Suprapubic skin (tissue), 4 donors: ENCODE measurements at regions not wholly inside any gene's neighbourhood (a gene's known extent, or its start where the extent isn't known, plus 50 kb on each side); places are given as distances from the start of the nearest gene placed in this dataset.

Source experiments
- DNase-seq, 2 donors: peaks; one replicate each; pipeline ENCODE4 v3.0.0-alpha.2; 2019; ENCODE audit warnings: low spot score in 2 of 2
- H3K27ac ChIP-seq: fragments of 200-600 bp; sonication (generic); one replicate; pipeline ENCODE4 v1.5.1; 2019
- H3K27me3 ChIP-seq: fragments of 200-600 bp; sonication (generic); one replicate; pipeline ENCODE4 v1.5.1; 2019
- H3K36me3 ChIP-seq: fragments of 200-600 bp; sonication (generic); one replicate; pipeline ENCODE4 v1.5.1; 2019
- H3K4me1 ChIP-seq: fragments of 200-600 bp; sonication (generic); one replicate; pipeline ENCODE4 v1.5.1; 2019
- H3K4me3 ChIP-seq: fragments of 200-600 bp; sonication (generic); one replicate; pipeline ENCODE4 v1.5.1; 2019; ENCODE audit warnings: mild to moderate bottlenecking
- H3K9me3 ChIP-seq: fragments of 200-600 bp; sonication (generic); one replicate; pipeline ENCODE4 v1.5.1; 2019
- CTCF ChIP-seq, 2 donors: fragments of 200-600 bp in 1 of 2; fragments of 450-650 bp in 1 of 2; sonication (generic) in 1 of 2; IDR thresholded peaks; one replicate each; pipeline ENCODE4 v1.5.1; 2016 to 2019; ENCODE audit warnings: antibody characterized with exemption in 2 of 2, mild to moderate bottlenecking in 1 of 2, moderate library complexity in 1 of 2
- EP300 ChIP-seq: sonication (generic); formaldehyde crosslinking; IDR thresholded peaks from one replicate; pipeline ENCODE4 v1.6.1; 2017; ENCODE audit warnings: antibody characterized with exemption
- POLR2A ChIP-seq, 2 donors: fragments of 450-650 bp; IDR thresholded peaks; one replicate each; pipeline ENCODE4 v1.6.1; 2017; ENCODE audit warnings: antibody characterized with exemption in 2 of 2, mild to moderate bottlenecking in 2 of 2, moderate library complexity in 2 of 2
- POLR2AphosphoS5 ChIP-seq, 3 donors: sonication (generic); formaldehyde crosslinking; IDR thresholded peaks; one replicate each; pipeline ENCODE4 v1.6.1; 2017; ENCODE audit warnings: antibody characterized with exemption in 3 of 3
- WGBS: methylation state at CpG from one replicate; pipeline ENCODE4 v1.1.5; 2018; 5-methylcytosine and 5-hydroxymethylcytosine counted together

- H3K4me3 ChIP-seq: no peak overlapping the region
- TF ChIP-seq CTCF (IDR thresholded peaks at IDR 0.05) (no peak), POLR2AphosphoS5 (IDR thresholded peaks at IDR 0.05) (peak; percentile 5 to 94 (median 91))
- peak overlapping the region; percentile 88 for H3K27ac ChIP-seq
- H3K36me3 ChIP-seq: no peaks in the 10 kb centered on the region
- peak in 1 of 2 donors; percentile 73 for DNase-seq
- H3K9me3 ChIP-seq: no peaks in the 10 kb centered on the region
- peaks cover 63% of the 10 kb centered on the region for H3K4me1 ChIP-seq
- WGBS: 18% methylated on average over 3 of the region's 3 CpGs
- H3K27me3 ChIP-seq: no peaks in the 10 kb centered on the region
These were observed 99.9 kb downstream of the KLF4 start for GRCh38 chr9:107389617-107390071.

DNA sequence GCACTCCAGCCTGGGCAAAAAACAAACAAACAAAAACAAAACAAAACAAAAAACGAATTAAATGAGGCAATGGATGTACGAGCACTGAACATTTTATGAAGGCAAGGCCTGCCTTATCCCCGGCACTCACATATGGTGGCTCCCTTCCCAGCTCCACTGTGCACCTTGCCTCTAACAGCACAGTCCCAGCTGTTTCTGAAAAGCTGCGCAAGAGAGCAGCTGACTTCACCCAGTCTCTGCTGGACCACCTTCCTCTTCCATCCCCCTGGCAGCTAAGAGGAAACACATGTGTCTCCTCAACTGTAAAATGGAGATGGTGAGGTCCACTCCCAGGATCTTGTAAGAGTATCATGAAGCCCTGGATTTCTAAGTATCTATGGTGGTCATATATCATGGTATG, 100.7 kb downstream of the KLF4 start:
- 75% methylated on average over 4 of the region's 4 CpGs for WGBS
- H3K9me3 ChIP-seq: no peaks in the 10 kb centered on the region
- TF ChIP-seq CTCF (IDR thresholded peaks at IDR 0.05) (no peak), EP300 (no peak), POLR2A (IDR thresholded peaks at IDR 0.05) (no peak), POLR2AphosphoS5 (IDR thresholded peaks at IDR 0.05) (no peak)
- H3K4me1 ChIP-seq: peaks cover 63% of the 10 kb centered on the region
- no peak for DNase-seq
- peak overlapping the region; percentile 88 for H3K27ac ChIP-seq
- H3K27me3 ChIP-seq: no peaks in the 10 kb centered on the region
- H3K4me3 ChIP-seq: no peak overlapping the region
- H3K36me3 ChIP-seq: no peaks in the 10 kb centered on the region

DNA sequence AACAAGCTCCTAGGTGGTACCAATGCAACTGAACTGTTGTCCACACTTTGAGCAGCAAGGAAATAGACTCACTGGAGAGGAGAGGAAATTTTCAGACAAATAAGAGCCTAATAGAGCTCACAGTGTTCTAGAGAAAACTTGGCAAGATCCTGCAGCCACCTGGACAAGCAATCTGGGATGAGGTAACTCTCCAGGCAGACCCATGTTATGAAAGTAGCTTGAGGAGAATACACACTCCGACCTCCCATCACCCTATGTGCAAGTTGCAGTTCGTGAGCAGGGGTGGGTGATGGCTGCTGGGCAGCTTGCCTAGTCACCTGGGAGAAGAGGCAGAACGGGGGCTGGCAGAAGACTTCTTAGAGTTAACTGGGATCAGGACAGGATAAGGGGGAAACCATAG, 102.2 kb downstream of the KLF4 start:
- Histone ChIP-seq H3K36me3 (no peaks in the 10 kb centered on the region), H3K27ac (peak overlapping the region; percentile 88), H3K4me3 (no peak overlapping the region), H3K4me1 (peaks cover 61% of the 10 kb centered on the region), H3K27me3 (no peaks in the 10 kb centered on the region), H3K9me3 (no peaks in the 10 kb centered on the region)
- no peak for DNase-seq
- no peak for TF ChIP-seq POLR2AphosphoS5 (IDR thresholded peaks at IDR 0.05)
- TF ChIP-seq POLR2A (IDR thresholded peaks at IDR 0.05): no peak
- TF ChIP-seq CTCF (IDR thresholded peaks at IDR 0.05): no peak
- no peak for TF ChIP-seq EP300
- WGBS: 53% methylated on average over 3 of the region's 3 CpGs

- Histone ChIP-seq H3K4me3 (no peak overlapping the region), H3K36me3 (no peaks in the 10 kb centered on the region), H3K9me3 (no peaks in the 10 kb centered on the region), H3K27ac (peak overlapping the region; percentile 88), H3K27me3 (no peaks in the 10 kb centered on the region), H3K4me1 (peaks cover 56% of the 10 kb centered on the region)
- WGBS: 58% methylated on average over 1 of the region's 1 CpG
- no peak for TF ChIP-seq POLR2A (IDR thresholded peaks at IDR 0.05)
- no peak for TF ChIP-seq CTCF (IDR thresholded peaks at IDR 0.05)
- no peak for TF ChIP-seq POLR2AphosphoS5 (IDR thresholded peaks at IDR 0.05)
- no peak for TF ChIP-seq EP300
- no peak for DNase-seq
These were observed 103.2 kb downstream of the KLF4 start for GRCh38 chr9:107386396-107386795.
